ENCODE measurements at regions not wholly inside any gene's neighbourhood (a gene's known extent, or its start where the extent isn't known, plus 50 kb on each side); places are given as distances from the start of the nearest gene placed in this dataset.

DNA sequence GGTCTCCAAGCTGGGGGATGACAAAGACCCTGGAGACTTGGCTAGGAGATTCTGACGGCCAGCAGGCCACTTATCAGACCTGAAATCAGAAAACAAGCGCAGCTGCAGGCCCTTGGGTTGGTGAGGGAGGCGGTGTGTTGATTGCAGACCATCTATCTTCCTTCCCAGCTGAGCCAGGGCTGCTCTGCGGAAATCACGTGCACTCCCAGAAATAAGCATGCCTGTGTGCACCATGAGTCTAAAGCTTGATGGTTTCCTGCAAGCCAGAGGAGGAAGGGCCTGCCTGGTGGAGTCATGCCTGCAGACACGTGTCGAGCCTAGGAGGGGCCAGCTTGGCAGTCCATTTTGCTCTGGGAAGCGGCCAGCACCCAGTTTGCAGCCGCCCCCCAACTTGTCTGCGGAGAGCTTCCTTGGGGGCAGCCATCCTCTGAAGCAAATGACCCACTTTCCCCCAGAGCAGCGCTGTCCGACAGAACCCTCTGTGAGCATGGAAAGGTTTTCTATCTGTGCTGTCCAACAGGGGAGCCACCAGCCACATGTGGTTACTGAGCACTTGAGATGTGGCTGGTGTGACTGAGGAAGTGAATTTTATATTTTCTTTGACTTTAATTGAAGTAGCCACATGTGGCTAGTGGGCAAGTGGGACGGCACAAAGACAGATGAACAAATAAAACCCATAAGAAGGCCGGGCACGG is 175.7 kb upstream of the BCOR start:
- TF ChIP-seq, protein P1, sequence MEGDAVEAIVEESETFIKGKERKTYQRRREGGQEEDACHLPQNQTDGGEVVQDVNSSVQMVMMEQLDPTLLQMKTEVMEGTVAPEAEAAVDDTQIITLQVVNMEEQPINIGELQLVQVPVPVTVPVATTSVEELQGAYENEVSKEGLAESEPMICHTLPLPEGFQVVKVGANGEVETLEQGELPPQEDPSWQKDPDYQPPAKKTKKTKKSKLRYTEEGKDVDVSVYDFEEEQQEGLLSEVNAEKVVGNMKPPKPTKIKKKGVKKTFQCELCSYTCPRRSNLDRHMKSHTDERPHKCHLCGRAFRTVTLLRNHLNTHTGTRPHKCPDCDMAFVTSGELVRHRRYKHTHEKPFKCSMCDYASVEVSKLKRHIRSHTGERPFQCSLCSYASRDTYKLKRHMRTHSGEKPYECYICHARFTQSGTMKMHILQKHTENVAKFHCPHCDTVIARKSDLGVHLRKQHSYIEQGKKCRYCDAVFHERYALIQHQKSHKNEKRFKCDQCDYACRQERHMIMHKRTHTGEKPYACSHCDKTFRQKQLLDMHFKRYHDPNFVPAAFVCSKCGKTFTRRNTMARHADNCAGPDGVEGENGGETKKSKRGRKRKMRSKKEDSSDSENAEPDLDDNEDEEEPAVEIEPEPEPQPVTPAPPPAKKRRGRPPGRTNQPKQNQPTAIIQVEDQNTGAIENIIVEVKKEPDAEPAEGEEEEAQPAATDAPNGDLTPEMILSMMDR (IDR thresholded peaks at IDR 0.05), result no peak
- TF ChIP-seq POLR2A (IDR thresholded peaks at IDR 0.05), result no peak

Measured in transverse colon (tissue), 3 donors.